ENCODE measurements at regions not wholly inside any gene's neighbourhood (a gene's known extent, or its start where the extent isn't known, plus 50 kb on each side); places are given as distances from the start of the nearest gene placed in this dataset.

DNA sequence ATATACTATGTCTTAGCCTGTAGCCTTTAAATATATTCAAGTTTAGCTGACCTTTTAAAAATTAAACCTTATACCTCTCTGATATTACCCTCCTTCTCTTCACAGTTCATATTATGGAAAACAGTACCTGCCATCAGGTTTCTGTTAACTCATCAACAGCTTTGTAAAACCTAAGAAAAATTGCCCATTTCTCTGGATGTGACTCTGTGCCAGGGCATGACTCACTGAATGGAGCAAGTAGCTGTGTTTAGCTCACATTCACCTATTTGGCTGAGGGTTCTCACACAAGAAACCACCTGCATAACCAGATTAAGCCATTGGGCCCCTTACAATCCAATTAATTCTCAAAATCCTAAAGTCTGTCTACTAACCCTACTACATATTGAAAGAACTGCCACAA lies 678.8 kb upstream of the MARCKS start:
- no peak overlapping the region for H3K4me3 ChIP-seq (ENCODE audit: low read depth, low read length)
- TF ChIP-seq, protein P1, sequence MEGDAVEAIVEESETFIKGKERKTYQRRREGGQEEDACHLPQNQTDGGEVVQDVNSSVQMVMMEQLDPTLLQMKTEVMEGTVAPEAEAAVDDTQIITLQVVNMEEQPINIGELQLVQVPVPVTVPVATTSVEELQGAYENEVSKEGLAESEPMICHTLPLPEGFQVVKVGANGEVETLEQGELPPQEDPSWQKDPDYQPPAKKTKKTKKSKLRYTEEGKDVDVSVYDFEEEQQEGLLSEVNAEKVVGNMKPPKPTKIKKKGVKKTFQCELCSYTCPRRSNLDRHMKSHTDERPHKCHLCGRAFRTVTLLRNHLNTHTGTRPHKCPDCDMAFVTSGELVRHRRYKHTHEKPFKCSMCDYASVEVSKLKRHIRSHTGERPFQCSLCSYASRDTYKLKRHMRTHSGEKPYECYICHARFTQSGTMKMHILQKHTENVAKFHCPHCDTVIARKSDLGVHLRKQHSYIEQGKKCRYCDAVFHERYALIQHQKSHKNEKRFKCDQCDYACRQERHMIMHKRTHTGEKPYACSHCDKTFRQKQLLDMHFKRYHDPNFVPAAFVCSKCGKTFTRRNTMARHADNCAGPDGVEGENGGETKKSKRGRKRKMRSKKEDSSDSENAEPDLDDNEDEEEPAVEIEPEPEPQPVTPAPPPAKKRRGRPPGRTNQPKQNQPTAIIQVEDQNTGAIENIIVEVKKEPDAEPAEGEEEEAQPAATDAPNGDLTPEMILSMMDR (IDR thresholded peaks at IDR 0.05), result no peak
- no peaks in the 10 kb centered on the region for H3K27me3 ChIP-seq (ENCODE audit: control insufficient read depth, insufficient read depth, low read length)
- no peaks in the 10 kb centered on the region for H3K4me1 ChIP-seq
- no peak overlapping the region for H2AFZ ChIP-seq
- no peak overlapping the region for H3K27ac ChIP-seq
- no peaks in the 10 kb centered on the region for H3K9me3 ChIP-seq (ENCODE audit: control insufficient read depth, low read length)
- no peak overlapping the region for H3K9ac ChIP-seq
- no peak overlapping the region for H3K4me2 ChIP-seq (ENCODE audit: low read length)
- H3K36me3 ChIP-seq (ENCODE audit: control insufficient read depth, insufficient read depth, low read length), result no peaks in the 10 kb centered on the region
- H3K79me2 ChIP-seq, result no peaks in the 10 kb centered on the region

DNA sequence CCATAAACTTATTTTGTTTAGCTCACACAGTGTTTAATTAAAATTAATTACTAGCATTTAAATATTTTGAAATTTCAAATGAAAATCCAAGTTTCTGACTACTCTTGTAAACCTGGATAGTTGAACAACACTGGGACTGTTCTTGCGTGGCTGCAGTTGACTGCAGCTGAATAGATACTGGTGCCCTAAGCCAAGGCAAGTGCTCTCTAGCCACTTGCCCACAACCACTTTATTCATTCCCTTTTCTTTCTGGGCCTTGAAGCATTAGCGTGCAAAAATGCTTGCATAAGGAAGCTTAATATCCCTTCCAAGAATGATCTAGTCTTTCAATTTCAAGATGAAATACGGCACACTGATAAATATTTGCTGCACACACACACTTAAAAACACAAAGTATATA lies 676.0 kb upstream of the MARCKS start:
- H3K27me3 ChIP-seq (ENCODE audit: control insufficient read depth, insufficient read depth, low read length), result no peaks in the 10 kb centered on the region
- H3K4me2 ChIP-seq (ENCODE audit: low read length), result no peak overlapping the region
- no peak overlapping the region for H2AFZ ChIP-seq
- H3K27ac ChIP-seq, result no peak overlapping the region
- no peaks in the 10 kb centered on the region for H3K79me2 ChIP-seq
- no peaks in the 10 kb centered on the region for H3K36me3 ChIP-seq (ENCODE audit: control insufficient read depth, insufficient read depth, low read length)
- no peak overlapping the region for H3K9ac ChIP-seq
- no peaks in the 10 kb centered on the region for H3K4me1 ChIP-seq
- H3K4me3 ChIP-seq (ENCODE audit: low read depth, low read length), result no peak overlapping the region
- TF ChIP-seq, protein P1 (IDR thresholded peaks at IDR 0.05), result no peak
- H3K9me3 ChIP-seq (ENCODE audit: control insufficient read depth, low read length), result no peaks in the 10 kb centered on the region

DNA sequence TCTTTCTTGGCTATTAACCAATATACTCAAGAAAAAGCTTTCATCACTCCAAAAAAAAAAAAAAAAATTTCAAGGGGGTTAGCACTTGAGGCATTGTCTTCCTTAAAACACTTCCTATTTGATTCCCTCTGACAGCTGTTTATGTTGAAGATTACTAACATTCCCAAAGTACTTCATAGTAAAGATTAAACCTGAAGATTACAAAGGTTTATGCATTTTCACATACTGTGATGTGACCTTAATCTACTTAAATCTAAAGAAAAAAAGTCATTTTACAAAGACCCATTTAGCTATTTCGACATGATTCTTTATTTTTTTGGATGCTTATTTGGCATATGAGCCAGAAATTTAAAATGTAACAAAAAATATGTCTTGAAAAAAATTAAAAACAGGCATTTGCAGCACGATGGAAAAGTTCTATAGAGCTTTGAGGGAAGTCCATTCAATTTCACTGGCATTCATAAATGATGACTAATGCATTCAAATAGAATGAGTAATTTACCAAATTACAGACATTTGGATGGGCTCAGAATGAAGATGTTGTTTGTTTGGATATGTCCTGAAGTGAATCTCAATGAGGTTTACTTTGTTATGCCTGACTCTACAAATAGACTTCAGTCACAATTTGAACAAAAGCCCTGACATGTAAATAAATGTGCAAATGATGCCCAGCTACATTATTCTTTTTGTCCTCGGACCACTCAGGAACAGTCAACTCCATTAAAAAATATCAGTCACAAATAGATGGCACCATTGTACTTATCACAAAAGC lies 674.6 kb upstream of the MARCKS start:
- H3K27ac ChIP-seq, result no peak overlapping the region
- no peaks in the 10 kb centered on the region for H3K27me3 ChIP-seq (ENCODE audit: control insufficient read depth, insufficient read depth, low read length)
- no peak overlapping the region for H3K4me2 ChIP-seq (ENCODE audit: low read length)
- no peaks in the 10 kb centered on the region for H3K79me2 ChIP-seq
- H3K4me3 ChIP-seq (ENCODE audit: low read depth, low read length), result no peak overlapping the region
- H3K36me3 ChIP-seq (ENCODE audit: control insufficient read depth, insufficient read depth, low read length), result no peaks in the 10 kb centered on the region
- no peaks in the 10 kb centered on the region for H3K9me3 ChIP-seq (ENCODE audit: control insufficient read depth, low read length)
- H2AFZ ChIP-seq, result no peak overlapping the region
- H3K9ac ChIP-seq, result no peak overlapping the region
- TF ChIP-seq, protein P1 (IDR thresholded peaks at IDR 0.05), result no peak
- H3K4me1 ChIP-seq, result no peaks in the 10 kb centered on the region

DNA sequence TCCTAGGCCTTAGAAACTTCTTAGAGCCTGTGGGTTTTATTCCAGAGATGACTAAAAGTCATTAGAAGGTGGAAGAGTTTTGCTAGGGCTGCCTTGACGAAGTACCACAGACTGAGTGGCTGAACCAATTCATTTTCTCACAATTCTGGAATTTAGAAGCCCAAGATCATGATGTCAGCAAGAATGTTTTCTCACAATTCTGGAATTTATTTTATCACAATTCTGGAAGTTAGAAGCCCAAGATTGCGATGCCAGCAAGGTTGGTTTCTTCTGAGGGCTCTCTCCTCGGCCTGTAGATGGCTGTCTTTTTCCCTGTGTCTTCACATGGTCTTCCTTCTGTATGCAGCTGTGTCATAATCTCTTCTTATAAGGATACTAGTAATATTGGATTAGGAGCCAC lies 672.9 kb upstream of the MARCKS start:
- no peaks in the 10 kb centered on the region for H3K79me2 ChIP-seq
- H3K4me1 ChIP-seq, result no peaks in the 10 kb centered on the region
- TF ChIP-seq, protein P1 (IDR thresholded peaks at IDR 0.05), result no peak
- no peak overlapping the region for H3K27ac ChIP-seq
- no peak overlapping the region for H3K4me3 ChIP-seq (ENCODE audit: low read depth, low read length)
- no peak overlapping the region for H3K4me2 ChIP-seq (ENCODE audit: low read length)
- no peak overlapping the region for H2AFZ ChIP-seq
- no peaks in the 10 kb centered on the region for H3K36me3 ChIP-seq (ENCODE audit: control insufficient read depth, insufficient read depth, low read length)
- H3K27me3 ChIP-seq (ENCODE audit: control insufficient read depth, insufficient read depth, low read length), result no peaks in the 10 kb centered on the region
- no peaks in the 10 kb centered on the region for H3K9me3 ChIP-seq (ENCODE audit: control insufficient read depth, low read length)
- H3K9ac ChIP-seq, result no peak overlapping the region

DNA sequence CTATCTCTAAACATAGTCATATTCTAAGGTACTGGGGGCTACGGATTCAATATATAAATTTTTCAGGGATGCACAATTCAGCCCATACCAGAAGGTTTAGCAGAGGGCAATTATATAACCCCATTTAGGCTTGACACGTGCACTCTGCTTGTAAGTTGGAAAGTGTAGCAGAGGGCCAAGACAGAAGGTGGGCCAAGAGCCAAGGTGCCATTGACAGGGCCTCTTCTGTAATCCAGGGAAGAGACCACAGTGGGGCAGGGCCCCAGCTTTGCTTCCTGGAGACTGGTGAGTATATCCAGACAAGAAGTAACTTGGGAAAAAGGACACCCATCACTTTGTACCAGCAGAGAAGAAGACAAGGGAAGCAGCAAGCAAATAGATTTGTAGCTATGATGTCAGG lies 672.4 kb upstream of the MARCKS start:
- Histone ChIP-seq H3K27ac (no peak overlapping the region), H3K4me1 (no peaks in the 10 kb centered on the region)
- TF ChIP-seq, protein P1 (IDR thresholded peaks at IDR 0.05), result no peak

More for the DNA sequence above, 672.4 kb upstream of the MARCKS start:
- Histone ChIP-seq H3K79me2 (no peaks in the 10 kb centered on the region), H3K9me3 (ENCODE audit: control insufficient read depth, low read length) (no peaks in the 10 kb centered on the region), H3K4me3 (ENCODE audit: low read depth, low read length) (no peak overlapping the region), H3K36me3 (ENCODE audit: control insufficient read depth, insufficient read depth, low read length) (no peaks in the 10 kb centered on the region), H2AFZ (no peak overlapping the region), H3K27me3 (ENCODE audit: control insufficient read depth, insufficient read depth, low read length) (no peaks in the 10 kb centered on the region), H3K9ac (no peak overlapping the region), H3K4me2 (ENCODE audit: low read length) (no peak overlapping the region)
